SKM-1 treated with dmso at 0.1 percent for 144 hours (cell line): ENCODE measurements at regions not wholly inside any gene's neighbourhood (a gene's known extent, or its start where the extent isn't known, plus 50 kb on each side); places are given as distances from the start of the nearest gene placed in this dataset.

ENCODE experiments used
- DNase-seq: peaks from one replicate; lab custom pipeline; 2025; ENCODE audit not compliant: unreplicated experiment; lab: John Stamatoyannopoulos, UW

DNA sequence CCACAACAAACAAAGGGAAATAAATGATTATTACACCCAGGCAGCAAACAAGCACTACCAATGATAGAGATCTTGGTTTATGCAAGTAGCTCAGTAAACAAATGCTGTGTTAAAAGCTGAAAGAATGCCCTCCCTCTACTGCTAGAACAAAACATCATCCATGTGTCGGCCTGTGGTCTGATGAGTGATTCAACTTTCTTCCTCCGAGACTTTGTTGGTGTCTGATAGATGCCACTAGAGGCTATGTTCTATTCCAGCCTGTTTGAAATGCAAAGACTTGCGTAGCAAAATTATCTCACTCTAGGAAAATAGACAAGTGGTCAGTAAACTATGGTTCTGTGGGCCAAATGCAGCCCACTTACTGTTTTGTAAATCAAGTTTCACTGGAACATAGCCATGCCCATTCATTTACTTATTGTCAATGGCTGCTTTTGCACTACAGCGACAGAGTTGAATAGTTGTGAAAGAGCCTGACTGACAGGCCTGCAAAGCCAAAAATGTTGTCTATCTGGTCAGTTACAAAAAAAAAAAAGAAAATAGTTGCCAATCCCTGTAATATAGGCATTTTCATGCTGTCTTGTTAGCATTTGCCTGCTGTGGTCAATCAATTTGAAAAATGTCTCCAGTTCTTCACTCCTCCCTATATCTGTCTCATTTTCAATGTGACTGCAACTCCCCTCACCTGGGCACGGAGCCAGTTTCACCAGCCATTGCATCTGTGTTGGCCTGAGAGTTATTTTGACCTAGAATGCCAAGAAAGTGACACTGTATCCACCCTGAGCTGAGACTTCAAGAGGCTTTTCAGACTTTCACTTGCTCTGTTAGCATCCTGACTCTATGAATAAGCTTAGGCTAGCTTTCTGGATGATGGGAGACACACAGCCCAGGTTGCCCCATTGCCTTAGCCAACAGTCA lies 544.6 kb upstream of the BTBD3 start:
- no peak for DNase-seq

GRCh38 chr20:11375335-11375734 lies 542.4 kb upstream of the BTBD3 start:
- no peak for DNase-seq

GRCh38 chr20:11375966-11376365 lies 541.7 kb upstream of the BTBD3 start:
- DNase-seq, result no peak

- no peak for DNase-seq
These were observed 541.3 kb upstream of the BTBD3 start for GRCh38 chr20:11376420-11376819.

DNA sequence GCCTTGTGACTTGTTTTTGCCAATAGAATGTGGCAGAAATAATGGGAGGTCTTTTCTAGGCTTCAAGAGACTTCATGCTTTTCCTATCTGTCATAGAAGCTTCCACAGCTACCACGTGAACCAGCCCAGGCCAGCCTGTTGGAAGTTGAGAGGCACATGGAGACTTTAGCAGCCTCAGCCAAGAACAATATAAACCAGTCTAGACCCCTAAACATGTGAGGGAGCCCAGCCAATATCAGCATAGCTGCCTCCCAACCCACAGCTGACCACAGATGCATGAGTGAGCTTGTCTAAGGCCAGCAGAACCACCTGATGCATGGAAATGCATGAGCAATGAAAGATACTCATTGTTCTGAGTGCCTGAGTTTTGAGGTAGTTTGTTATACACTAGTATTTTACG lies 540.7 kb upstream of the BTBD3 start:
- no peak for DNase-seq

- no peak for DNase-seq
These were observed 539.9 kb upstream of the BTBD3 start for GRCh38 chr20:11377761-11378160.

DNA sequence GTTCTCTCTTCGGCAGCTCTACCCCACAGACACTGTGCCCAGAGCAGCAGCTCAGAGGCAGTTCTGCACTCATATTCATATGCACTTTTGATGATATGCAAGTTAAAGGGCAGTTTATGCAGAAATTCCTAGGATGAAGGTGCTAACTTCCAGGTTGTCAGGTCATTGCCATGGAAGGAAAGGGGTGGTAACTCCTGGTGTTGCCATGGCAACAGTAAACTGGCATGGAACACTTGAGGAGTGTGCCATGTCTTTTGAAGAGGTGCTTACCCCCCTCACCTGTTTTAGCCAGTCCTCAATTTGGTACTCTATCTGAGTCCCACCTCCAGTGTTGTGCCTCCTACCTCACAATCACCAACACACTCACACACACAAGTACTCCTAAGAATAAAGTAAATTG lies 539.4 kb upstream of the BTBD3 start:
- no peak for DNase-seq

DNA sequence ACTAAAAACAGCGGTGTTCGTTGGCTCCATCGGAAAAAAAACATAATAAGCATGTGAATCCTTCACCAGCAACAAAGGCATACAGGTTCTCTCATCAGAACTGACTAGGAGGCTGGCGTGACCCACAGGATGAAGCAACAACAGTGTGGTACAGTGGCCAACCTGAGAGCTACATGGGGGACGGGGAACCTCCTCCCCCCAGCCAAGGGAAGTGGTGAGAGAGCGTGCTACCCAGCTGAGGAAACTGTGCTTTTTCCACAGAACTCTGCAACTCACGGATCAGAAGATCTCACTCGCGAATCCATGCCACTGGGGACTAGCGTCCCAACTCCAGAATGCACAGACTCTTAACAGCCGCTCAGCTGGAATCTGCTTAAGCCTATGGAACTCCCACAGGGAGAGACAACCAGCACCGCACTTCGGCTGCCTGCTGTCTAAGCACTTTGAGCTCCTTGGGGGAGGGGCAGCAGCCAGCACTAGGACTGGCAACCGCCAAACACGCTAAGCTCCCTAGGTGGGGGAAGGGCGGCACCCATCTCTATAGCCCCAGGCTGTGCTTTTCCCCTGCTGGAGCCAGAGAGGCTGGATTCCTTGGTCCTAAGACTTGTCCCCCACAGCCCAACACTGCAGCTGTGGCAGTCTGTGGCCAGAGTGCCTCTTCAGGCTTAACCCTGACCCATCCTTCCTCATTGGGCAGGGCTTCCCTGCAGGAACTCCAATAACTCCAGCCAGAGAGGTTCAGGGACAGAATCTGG lies 538.3 kb upstream of the BTBD3 start:
- DNase-seq, result no peak

DNA sequence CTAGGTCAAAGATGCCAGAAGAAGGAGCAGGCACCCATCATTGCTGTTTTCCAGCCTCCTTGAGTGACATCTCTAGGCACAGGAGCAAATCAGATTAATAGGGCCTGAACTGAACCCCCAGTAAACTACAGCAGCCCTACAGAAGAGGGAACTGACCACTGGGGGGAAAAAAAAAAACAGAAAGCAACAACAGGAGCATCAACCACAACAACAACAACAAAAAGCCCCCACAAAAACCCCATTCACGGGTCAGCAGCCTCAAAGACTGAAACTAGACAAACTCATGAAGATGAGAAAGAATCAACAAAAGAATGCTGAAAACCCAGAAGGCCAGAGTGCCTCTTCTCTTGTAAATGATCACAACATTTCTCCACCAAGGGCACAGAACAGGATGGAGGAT lies 537.4 kb upstream of the BTBD3 start:
- DNase-seq, result no peak

GRCh38 chr20:11387189-11387754 lies 530.4 kb upstream of the BTBD3 start:
- DNase-seq, result no peak

DNA sequence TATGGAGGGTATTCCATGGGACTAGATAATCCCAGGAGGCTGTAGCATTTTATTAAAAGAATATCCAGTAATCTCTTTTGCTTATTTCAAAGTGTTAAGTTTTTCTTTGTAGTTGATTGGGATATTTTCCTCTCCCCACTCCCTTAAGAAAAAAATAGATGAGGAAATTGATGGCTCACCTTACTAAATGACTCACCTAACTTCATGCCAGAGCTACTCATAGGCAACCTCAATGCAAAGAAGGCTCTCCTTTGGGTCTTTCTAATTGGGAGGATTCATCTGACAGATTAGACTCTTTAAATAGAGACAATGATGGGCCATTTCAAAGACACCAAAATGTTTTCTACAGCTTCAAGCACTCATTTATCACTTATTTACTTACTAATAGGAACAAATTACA lies 528.5 kb upstream of the BTBD3 start:
- no peak for DNase-seq

DNA sequence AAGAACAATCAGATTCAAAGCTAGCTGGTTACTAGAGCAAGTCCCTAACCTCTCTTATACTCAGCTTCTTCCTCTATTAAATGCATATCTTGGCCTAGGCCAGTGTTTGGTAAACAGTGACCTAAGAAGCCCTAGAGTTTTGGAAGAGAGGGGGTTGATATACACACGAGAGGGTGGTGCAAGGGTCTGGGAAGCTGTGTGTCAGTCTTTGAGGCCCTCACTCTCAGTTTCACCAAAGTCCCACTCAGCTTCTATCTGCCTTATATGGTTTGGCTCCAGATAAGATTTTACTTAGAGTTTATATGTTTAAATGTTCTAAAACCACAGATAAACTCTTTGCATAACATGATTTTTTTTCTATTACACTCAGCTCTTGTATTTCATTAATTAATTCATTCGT lies 526.1 kb upstream of the BTBD3 start:
- DNase-seq, result no peak

DNA sequence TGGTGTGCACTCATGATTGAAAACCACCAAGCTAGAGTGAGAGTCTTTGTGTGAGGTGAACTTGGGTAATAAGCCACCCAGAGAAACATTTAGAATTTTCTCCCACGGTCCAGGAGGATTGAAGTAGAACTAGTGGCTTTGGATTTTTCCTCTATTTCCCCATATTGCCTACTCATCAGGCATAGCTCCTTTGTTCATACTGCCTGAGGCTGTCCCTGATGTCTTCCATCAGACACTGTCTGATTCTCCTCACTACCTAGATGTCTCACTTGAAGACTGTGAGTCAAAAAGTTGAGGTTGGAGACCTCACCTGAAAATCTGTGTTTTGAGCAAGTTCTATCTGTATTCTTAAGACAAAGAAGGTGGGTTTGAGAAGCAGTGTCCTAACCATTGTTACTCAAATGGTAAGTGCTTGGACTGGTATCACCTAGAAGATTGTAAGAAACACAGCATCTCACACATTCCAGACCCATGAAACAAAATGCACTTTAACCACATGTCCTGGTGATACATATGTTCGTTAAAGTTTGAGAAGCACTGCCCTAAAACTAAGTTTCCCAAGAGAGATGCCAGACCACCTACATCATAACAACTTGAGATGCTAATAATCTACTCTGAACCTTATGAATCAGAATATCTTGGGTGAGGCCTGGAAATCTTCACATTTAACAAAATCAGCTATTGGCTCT lies 523.4 kb upstream of the BTBD3 start:
- no peak for DNase-seq

- no peak for DNase-seq
These were observed 522.1 kb upstream of the BTBD3 start for GRCh38 chr20:11395581-11395980.

GRCh38 chr20:11401988-11402387 lies 515.7 kb upstream of the BTBD3 start:
- no peak for DNase-seq

DNA sequence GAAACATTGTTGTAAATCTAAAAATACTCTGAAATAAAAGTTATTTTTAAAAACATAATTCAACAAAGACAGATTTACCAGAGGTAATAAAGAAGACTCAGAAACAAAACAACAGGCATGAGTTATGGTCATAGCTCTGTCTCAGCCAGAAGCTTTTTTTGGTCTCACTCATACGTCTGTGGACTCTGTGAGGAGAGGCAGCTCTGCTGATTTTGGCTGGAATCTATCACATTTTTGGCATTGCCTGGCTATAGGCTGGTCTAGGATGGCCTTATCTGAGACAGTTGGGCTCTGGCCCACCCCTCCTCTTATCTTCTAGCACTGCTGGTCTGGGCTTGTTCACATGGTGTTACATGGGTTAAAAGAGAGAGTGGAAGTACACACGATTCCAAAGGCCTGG lies 514.0 kb upstream of the BTBD3 start:
- DNase-seq, result no peak

GRCh38 chr20:11406877-11407276 lies 510.8 kb upstream of the BTBD3 start:
- no peak for DNase-seq

DNA sequence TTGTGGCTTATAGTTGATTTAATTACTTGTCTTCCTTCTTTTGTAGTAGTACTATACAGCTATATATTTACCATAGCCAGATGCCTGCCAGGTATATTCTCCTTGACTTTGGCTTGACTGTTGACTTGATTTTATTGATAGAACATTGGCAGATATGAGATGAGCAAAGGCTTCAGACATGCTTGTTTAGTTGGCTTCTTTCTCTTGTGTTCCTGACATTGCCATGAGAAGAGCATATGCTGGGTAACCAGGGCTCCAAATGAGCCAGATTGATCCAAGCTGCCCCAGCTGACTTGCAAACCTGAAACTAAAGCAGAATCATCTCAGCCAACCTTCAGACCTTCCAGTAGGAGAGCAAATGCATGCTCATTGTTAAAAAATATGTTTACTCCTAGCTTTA lies 508.1 kb upstream of the BTBD3 start:
- no peak for DNase-seq

DNA sequence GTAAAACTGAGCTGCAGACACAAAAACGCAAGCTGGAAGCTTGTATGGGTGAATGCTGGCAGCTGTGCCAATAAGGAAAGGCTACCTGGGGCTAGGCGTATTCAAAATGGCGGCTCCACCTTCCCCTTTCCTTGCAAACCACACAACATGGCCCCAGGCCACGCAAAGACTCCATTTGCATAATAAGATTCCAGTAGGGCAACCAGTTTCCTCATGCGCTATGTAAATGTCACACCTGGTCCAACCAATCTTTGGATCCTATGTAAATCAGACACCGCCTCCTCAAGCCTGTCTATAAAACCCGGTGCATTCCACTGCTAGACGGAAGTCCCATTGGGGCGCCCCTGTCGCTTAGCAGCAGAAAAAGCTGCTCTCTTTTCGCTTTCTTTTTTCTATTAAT lies 505.9 kb upstream of the BTBD3 start:
- DNase-seq, result no peak

- DNase-seq, result no peak
These were observed 490.7 kb upstream of the BTBD3 start for GRCh38 chr20:11426948-11427347.

- no peak for DNase-seq
These were observed 488.5 kb upstream of the BTBD3 start for GRCh38 chr20:11429168-11429567.
